ENCODE measurements at regions not wholly inside any gene's neighbourhood (a gene's known extent, or its start where the extent isn't known, plus 50 kb on each side); places are given as distances from the start of the nearest gene placed in this dataset.
"Not testable (repeated sequence)": the region's sequence is repeated elsewhere in the genome, so short reads cannot be mapped to it uniquely, and the experiment has no call there.

DNA sequence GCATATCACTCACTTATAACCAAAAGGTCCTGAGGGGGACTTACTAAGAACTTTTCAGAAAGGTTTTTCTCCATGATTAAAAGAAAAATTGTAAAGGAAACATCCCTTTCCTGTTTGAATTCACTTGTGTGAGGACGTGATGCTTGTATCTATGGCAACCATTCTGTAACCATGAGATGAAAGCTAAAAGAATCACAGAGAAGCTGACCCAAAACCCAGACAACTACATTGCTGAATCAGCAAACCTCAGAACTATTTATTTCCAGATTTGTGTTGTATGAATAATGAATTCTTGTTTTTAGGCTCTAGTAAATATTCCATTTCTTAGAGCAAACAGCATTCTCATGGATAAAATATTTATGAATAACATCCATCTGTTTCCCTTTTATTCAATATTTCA is 91.2 kb downstream of the RCHY1 start:
- no peak overlapping the region for H3K27ac Mint-ChIP-seq
- H3K4me1 Mint-ChIP-seq, result no peaks in the 10 kb centered on the region
- no peak for DNase-seq
- CTCF ChIA-PET, result no interaction called here
- no peaks in the 10 kb centered on the region for H3K36me3 Mint-ChIP-seq
- H3K9me3 Mint-ChIP-seq, result no peaks in the 10 kb centered on the region
- no peak overlapping the region for H3K4me3 Mint-ChIP-seq
- H3K27me3 Mint-ChIP-seq, result no peaks in the 10 kb centered on the region

DNA sequence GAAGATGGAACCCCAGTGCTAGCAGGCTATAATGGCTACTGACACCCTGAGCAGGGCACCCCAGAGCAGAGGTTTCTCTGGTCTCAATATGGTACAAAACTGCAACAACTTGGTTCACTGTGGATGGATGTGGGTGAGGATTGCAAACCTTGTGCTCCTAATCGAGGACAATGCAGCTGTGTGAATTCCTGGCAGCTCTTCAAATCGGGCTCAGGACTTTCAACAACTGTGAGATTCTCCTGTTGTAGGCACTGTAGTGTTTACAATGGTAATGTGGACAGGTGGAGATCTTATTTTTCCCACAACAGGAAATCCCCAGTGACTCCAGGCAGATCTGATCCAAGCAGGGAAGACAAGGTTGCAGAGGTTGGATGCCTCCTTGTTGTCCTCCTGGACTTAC is 101.5 kb downstream of the RCHY1 start:
- H3K4me3 Mint-ChIP-seq, result no peak overlapping the region

DNA sequence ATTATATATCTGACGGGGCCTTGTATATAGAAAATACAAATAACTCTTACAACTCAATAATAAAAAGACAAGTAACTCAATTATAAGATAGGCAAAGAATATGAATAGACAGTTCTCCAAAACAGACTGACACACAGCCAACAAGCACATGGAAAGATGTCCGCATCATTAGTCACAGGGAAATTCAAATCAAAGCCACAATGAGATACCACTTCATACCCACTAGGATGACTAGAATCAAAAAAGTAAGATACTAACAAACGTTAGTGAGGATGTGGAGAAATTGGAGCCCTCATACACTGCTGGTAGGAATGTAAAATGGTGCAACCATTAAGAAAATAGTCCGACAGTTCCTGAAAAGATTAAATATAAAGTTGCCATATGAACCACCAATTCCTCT is 115.7 kb downstream of the RCHY1 start:
- DNase-seq, result no peak
- H3K27ac Mint-ChIP-seq, result no peak overlapping the region
- H3K27me3 Mint-ChIP-seq, result no peaks in the 10 kb centered on the region
- no peak overlapping the region for H3K4me3 Mint-ChIP-seq
- H3K9me3 Mint-ChIP-seq, result peaks cover 4% of the 10 kb centered on the region
- no peaks in the 10 kb centered on the region for H3K4me1 Mint-ChIP-seq
- CTCF ChIA-PET, result no interaction called here
- H3K36me3 Mint-ChIP-seq, result no peaks in the 10 kb centered on the region

More for the DNA sequence above, 101.5 kb downstream of the RCHY1 start:
- CTCF ChIA-PET, result no interaction called here
- Mint-ChIP-seq H3K9me3 (no peaks in the 10 kb centered on the region), H3K27ac (no peak overlapping the region), H3K27me3 (peaks cover 4% of the 10 kb centered on the region), H3K36me3 (no peaks in the 10 kb centered on the region), H3K4me1 (no peaks in the 10 kb centered on the region)
- no peak for DNase-seq

DNA sequence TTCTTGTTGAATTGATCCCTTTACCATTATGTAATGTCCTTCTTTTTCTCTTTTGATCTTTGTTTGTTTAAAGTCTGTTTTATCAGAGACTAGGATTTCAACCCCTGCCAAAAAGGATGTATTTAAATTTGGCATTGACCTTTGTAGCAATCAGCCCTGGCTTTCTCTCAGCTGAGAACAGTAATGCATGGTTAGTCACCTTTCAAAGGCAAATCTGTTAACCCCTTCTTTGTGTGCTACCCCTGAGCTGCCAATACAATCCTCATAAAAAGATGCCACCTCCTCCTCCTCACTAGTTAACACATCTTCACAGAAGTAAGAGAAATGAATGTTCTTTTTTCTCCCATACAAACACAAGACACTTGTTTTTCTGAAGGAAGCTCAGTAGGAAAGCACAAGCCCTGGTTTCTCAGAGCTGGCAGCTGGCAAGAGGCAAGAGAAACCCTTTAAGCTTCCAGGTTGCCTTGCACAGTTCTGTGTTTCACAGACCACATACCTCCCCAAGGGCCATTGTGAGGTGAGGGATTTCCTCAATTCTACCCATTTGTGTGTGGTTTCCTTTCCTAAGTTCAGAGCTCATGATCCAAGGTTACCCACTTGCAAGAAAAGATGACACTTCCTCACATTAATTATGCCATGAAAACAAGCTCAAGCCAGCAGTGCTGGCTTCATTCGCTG is 122.6 kb downstream of the RCHY1 start:
- Mint-ChIP-seq H3K9me3 (no peaks in the 10 kb centered on the region), H3K4me3 (no peak overlapping the region), H3K27me3 (no peaks in the 10 kb centered on the region), H3K36me3 (no peaks in the 10 kb centered on the region), H3K4me1 (no peaks in the 10 kb centered on the region), H3K27ac (no peak overlapping the region)
- CTCF ChIA-PET, result no interaction called here
- no peak for DNase-seq

DNA sequence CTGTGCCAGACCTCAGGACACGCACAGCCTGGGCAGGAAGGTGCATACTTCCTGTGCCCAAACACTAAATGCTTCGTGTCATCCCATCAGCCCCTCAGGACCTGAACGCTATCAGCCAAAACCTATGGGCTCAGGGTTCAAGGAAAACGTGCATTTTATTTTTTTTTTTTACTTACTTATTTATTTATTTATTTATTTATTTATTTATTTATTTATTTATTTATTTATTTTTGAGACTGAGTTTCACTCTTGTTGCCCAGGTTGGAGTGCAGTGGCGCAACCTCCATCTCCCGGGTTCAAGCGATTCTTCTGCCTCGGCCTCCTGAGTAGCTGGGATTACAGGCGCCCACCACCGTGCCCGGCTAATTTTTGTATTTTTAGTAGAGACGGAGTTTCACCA is 127.8 kb downstream of the RCHY1 start:
- H3K36me3 Mint-ChIP-seq, H3K9me3 Mint-ChIP-seq, H3K4me3 Mint-ChIP-seq, DNase-seq, CTCF ChIA-PET, H3K4me1 Mint-ChIP-seq, H3K27me3 Mint-ChIP-seq, H3K27ac Mint-ChIP-seq: not testable (repeated sequence)

DNA sequence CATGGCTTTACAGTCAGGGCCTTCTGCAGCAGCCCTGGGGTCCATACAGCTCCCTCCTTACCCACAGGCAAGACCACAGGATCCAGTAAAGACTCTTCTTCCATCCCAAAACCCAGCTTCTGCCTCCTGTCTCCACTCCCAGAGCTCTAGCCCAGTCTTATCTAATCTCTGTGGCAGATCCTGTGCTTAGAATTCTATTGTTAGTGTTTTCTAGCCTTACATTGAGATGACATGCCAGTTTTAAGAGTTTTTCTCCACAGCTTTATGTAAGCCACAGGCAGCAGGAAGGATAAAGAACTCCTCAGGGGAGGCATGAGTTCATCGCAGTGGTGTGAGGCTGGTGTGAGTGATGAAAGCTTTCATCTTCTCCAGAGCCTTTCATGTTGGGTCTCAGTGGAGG is 129.1 kb downstream of the RCHY1 start:
- no peak overlapping the region for H3K27ac Mint-ChIP-seq
- peaks cover 2% of the 10 kb centered on the region for H3K9me3 Mint-ChIP-seq
- DNase-seq, result no peak
- no peaks in the 10 kb centered on the region for H3K4me1 Mint-ChIP-seq
- H3K27me3 Mint-ChIP-seq, result no peaks in the 10 kb centered on the region
- no peak overlapping the region for H3K4me3 Mint-ChIP-seq
- H3K36me3 Mint-ChIP-seq, result no peaks in the 10 kb centered on the region
- CTCF ChIA-PET, result no interaction called here

DNA sequence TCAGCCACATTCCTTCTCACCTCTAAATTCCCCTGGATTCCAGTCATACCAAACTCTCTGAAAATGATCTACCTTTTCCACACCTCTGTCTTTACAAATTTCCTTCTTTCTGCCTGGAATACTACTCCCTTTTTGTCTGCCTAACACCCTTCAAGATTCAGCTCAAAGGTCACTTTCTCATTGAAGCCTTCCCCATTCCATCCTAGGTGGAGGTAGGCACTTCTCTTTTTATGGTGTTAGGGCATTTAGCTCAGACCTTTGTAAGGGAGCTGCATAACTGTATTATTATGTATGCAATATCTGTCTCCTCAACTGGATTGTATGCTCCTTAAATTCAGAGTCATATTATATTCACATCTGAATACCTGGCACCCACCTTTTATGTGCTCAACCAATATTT is 137.7 kb downstream of the RCHY1 start:
- CTCF ChIA-PET, result no interaction called here
- Mint-ChIP-seq H3K27ac (no peak overlapping the region), H3K9me3 (peaks cover 4% of the 10 kb centered on the region), H3K36me3 (no peaks in the 10 kb centered on the region), H3K27me3 (no peaks in the 10 kb centered on the region), H3K4me1 (no peaks in the 10 kb centered on the region), H3K4me3 (no peak overlapping the region)
- DNase-seq, result no peak

DNA sequence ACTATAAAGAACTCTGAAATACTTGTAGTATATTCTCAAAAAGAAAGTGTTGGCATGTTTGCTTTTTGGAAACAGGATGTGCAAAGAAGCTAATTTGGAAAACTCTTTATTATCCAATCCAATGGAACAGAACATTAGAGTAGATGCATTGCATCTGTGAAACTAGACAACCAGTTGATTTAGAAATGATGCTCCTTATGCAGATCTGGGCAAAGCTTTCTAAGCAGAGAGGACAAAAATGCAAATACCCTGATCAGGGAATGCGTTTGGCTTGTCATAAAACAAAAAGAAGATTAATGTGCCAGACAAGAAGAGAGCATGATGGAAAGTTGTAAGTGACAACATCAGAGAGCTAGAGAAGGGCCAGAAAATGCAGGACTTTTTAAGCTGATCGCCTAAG is 142.3 kb downstream of the RCHY1 start:
- Mint-ChIP-seq H3K4me1 (no peaks in the 10 kb centered on the region), H3K27me3 (no peaks in the 10 kb centered on the region)

DNA sequence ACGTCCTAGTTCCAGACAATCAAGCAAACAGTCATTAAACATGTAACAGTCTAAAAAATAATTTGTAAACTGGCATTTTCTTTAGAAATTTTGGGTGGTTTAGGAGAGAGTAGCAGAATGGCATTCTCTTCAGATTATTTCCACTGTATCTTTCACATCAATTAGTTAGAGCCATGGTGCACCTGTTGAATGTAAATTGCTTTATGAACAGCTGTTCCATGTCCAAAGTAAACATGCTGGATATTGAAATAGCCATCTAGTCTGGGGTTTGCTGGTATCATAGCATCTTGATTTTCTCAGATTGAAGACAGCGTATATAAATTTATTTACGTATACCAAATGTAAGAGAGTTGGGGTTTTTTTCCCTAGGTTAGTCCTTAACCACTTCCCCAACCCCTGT is 143.6 kb downstream of the RCHY1 start:
- H3K4me1 Mint-ChIP-seq, result no peaks in the 10 kb centered on the region
- no peak overlapping the region for H3K4me3 Mint-ChIP-seq
- H3K27ac Mint-ChIP-seq, result no peak overlapping the region
- CTCF ChIA-PET, result no interaction called here
- DNase-seq, result no peak
- H3K9me3 Mint-ChIP-seq, result no peaks in the 10 kb centered on the region
- H3K36me3 Mint-ChIP-seq, result no peaks in the 10 kb centered on the region
- H3K27me3 Mint-ChIP-seq, result no peaks in the 10 kb centered on the region

More for the DNA sequence above, 142.3 kb downstream of the RCHY1 start:
- DNase-seq, result no peak
- Mint-ChIP-seq H3K9me3 (no peaks in the 10 kb centered on the region), H3K36me3 (no peaks in the 10 kb centered on the region), H3K27ac (no peak overlapping the region), H3K4me3 (no peak overlapping the region)
- CTCF ChIA-PET, result no interaction called here

DNA sequence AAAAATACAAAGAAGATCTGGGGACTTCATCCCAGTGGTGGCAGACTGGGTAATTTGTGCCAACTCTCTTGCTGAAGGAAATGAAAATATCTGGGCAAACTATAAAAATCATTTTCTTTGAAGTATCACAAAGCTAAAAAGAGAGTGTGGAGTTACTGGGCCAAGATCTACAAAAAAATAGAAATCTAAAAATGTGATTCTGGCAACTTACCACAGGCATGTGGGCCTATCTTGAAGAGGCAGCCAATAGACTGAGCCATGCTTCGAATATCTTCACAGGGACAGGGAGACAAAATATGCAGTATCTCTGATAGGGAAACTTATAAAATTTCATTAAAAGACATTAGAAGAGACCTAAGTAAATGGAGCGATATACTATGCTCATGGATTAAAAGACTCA is 168.8 kb downstream of the RCHY1 start:
- H3K36me3 Mint-ChIP-seq, result no peaks in the 10 kb centered on the region
- no peak overlapping the region for H3K4me3 Mint-ChIP-seq
- no peaks in the 10 kb centered on the region for H3K9me3 Mint-ChIP-seq
- H3K27me3 Mint-ChIP-seq, result no peaks in the 10 kb centered on the region
- CTCF ChIA-PET, result no interaction called here
- no peak for DNase-seq
- no peaks in the 10 kb centered on the region for H3K4me1 Mint-ChIP-seq
- H3K27ac Mint-ChIP-seq, result no peak overlapping the region

DNA sequence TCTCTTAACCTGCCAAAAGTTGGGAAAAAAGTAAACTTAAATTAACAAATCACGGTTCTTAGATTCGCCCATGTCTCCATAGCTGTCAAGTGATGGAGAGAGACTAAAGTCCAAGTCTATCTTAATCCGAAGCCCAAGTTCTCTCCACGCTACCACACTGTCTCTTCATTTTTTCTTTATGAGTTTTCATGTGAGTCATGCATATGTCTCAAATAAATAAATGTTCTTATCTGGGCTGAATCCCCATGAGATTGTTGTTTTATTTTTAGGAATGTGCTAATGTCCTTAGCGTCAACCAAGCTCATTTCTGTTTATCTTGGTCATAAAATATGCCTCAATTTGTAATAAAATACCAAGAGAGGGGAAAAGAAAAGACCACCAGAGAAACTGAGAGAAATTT is 169.3 kb downstream of the RCHY1 start:
- Mint-ChIP-seq H3K4me1 (no peaks in the 10 kb centered on the region), H3K4me3 (no peak overlapping the region), H3K9me3 (no peaks in the 10 kb centered on the region), H3K27me3 (no peaks in the 10 kb centered on the region), H3K27ac (no peak overlapping the region), H3K36me3 (no peaks in the 10 kb centered on the region)
- no peak for DNase-seq
- CTCF ChIA-PET, result no interaction called here

DNA sequence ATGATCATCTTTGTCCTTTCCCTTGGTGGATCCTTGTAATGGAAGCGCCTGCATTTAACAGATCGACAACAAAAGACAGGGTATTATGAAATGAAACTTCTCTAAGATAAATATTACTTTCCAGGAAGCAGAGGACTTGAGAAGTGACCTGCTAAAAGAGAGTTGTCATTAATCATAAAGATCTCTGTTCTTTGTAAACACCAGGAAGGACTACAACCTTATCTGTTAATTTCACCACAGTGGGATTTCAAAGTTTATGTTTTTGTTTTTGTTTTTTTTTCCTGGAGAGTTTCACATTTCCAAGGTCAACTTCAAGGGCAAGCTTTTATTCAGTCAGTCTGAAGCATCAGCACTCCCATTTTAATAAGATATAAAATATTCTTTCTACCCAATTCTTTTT is 170.9 kb downstream of the RCHY1 start:
- Mint-ChIP-seq H3K36me3 (no peaks in the 10 kb centered on the region), H3K9me3 (no peaks in the 10 kb centered on the region), H3K27ac (no peak overlapping the region), H3K27me3 (no peaks in the 10 kb centered on the region), H3K4me3 (no peak overlapping the region), H3K4me1 (no peaks in the 10 kb centered on the region)
- CTCF ChIA-PET, result no interaction called here
- DNase-seq, result no peak

DNA sequence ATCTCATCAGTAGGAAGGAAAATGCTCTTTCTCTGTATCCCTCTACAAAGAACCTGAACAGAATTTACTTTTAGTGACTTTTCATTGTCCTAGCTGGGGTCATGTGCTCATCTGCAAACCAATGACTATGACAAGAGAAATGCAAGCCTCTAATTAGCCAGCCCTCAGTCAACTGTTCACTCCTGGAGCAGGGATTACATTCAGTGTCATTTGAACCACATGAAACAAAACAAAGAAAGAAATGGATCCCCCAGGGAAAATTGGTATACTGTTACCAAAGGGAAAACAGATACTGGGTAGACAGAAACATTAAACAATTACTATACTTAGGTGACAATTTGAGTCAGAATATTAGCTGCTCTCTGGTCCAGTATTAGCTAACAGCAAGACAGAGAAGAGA is 173.6 kb downstream of the RCHY1 start:
- H3K27me3 Mint-ChIP-seq, result no peaks in the 10 kb centered on the region
- CTCF ChIA-PET, result no interaction called here
- no peak for DNase-seq
- H3K4me3 Mint-ChIP-seq, result no peak overlapping the region
- H3K36me3 Mint-ChIP-seq, result no peaks in the 10 kb centered on the region
- no peak overlapping the region for H3K27ac Mint-ChIP-seq
- H3K9me3 Mint-ChIP-seq, result no peaks in the 10 kb centered on the region
- H3K4me1 Mint-ChIP-seq, result no peaks in the 10 kb centered on the region

DNA sequence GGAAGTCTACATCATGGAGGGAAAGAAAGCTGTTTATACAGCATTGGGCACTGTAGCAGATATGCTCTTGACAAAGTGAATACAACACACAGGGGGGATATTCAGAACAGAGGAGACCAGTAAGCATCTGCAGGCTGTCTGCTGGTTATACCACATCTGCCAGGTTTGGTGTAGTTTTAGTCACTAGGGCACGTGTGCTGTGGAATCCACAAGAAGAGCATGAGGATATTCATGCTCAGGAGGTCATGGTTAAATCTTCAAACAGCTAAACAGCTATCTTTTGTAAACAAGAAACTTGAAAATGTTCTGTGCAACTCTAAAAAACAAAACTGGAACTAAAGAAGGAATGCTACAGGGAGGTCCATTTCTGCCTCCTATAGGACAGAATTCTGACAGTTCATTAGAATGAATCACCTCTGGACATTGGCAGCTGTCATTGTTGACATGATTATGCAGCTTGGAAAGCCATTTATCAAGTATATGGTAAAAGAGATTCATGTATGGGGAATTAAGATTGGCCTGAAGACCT is 175.8 kb downstream of the RCHY1 start:
- H3K9me3 Mint-ChIP-seq, result no peaks in the 10 kb centered on the region
- no peak for DNase-seq
- no peaks in the 10 kb centered on the region for H3K4me1 Mint-ChIP-seq
- H3K4me3 Mint-ChIP-seq, result no peak overlapping the region
- CTCF ChIA-PET, result no interaction called here
- no peaks in the 10 kb centered on the region for H3K27me3 Mint-ChIP-seq
- no peaks in the 10 kb centered on the region for H3K36me3 Mint-ChIP-seq
- no peak overlapping the region for H3K27ac Mint-ChIP-seq

DNA sequence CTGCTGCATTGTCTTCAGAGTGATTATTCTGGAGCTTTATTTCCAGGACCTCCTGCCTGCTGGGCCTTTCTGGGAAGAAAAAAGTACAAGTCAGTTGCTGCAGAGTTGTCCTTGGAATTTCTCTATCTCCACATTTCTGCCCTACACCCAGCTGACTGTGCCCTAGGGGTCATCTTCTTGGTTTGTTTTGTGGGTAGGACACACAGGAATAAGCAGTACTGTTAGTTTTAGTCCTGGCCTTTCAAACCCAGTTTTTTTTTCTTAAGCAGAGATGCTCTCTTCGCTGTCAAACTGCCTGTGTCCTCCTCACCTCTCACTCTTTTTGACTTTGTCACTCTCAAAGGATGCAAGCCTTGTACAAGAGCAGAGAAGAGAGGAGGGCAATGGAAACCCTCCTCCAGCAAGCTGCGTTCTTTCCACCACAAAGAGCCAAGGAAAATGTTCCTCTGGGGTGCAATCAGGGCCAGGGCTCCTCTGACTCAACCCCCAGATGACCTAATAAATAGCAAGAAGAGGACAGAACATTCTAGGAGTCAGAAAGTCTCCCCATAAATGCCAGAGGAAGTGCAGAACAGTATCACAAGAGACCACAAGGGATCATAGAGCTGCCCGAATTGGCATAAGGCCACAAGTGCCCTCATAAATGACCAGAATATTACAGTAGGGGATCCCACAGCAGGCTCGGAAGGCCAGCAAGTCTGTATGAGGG is 186.2 kb downstream of the RCHY1 start:
- Mint-ChIP-seq H3K27me3 (no peaks in the 10 kb centered on the region), H3K4me1 (no peaks in the 10 kb centered on the region), H3K36me3 (no peaks in the 10 kb centered on the region), H3K9me3 (peaks cover 6% of the 10 kb centered on the region), H3K4me3 (no peak overlapping the region), H3K27ac (no peak overlapping the region)
- CTCF ChIA-PET, result no interaction called here
- DNase-seq, result no peak

Measured in activated naive CD4-positive, alpha-beta T cell treated with anti-CD3 and anti-CD28 coated beads, Interleukin-2, amount 10 ng/mL, durations not matched to agents 7 days and 5 days (primary cell).